ENCODE measurements at regions not wholly inside any gene's neighbourhood (a gene's known extent, or its start where the extent isn't known, plus 50 kb on each side); places are given as distances from the start of the nearest gene placed in this dataset.
"Not testable (repeated sequence)": the region's sequence is repeated elsewhere in the genome, so short reads cannot be mapped to it uniquely, and the experiment has no call there.

GRCh38 chr16:61540216-61540615, 496.0 kb downstream of the CDH8 start:
- DNase-seq: no peak
- no peak for TF ChIP-seq POLR2A (IDR thresholded peaks at IDR 0.05; ENCODE audit: low read length)

- DNase-seq: no peak
- no peak for TF ChIP-seq GATA1 (IDR thresholded peaks at IDR 0.05; ENCODE audit: low read depth, low read length)
- TF ChIP-seq POLR2A (IDR thresholded peaks at IDR 0.05; ENCODE audit: low read length): no peak
Measured at GRCh38 chr16:61530697-61531096, 505.5 kb downstream of the CDH8 start.

DNA sequence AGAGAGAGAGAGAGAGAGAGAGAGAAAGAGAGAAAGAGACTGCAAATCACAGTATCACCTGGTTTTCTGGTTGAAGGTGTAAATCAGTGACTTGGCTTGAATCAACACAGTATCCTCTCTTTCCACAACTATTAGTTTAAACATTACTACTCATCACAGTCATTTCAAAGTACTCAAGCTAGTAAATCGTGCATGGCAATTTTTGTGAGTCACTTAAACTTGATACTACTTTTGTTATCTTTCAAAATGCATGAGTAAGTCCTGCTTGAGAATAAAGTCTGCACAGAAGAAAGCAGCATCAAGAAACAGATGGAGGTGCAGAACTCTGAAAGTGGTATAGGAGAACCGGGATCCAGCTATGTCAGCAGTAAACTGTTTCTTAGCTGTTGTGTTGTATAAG, 535.4 kb downstream of the CDH8 start:
- no peak for DNase-seq
- no peak for TF ChIP-seq POLR2A (IDR thresholded peaks at IDR 0.05; ENCODE audit: low read length)
- no peak for TF ChIP-seq GATA1 (IDR thresholded peaks at IDR 0.05; ENCODE audit: low read depth, low read length)

GRCh38 chr16:61480250-61480649, 556.0 kb downstream of the CDH8 start:
- DNase-seq: no peak
- TF ChIP-seq GATA1 (IDR thresholded peaks at IDR 0.05; ENCODE audit: low read depth, low read length) (no peak), POLR2A (IDR thresholded peaks at IDR 0.05; ENCODE audit: low read length) (no peak)

- no peak for TF ChIP-seq GATA1 (IDR thresholded peaks at IDR 0.05; ENCODE audit: low read depth, low read length)
- no peak for TF ChIP-seq POLR2A (IDR thresholded peaks at IDR 0.05; ENCODE audit: low read length)
- no peak for DNase-seq
Measured at GRCh38 chr16:61471737-61472136, 564.5 kb downstream of the CDH8 start.

- no peak for TF ChIP-seq POLR2A (IDR thresholded peaks at IDR 0.05; ENCODE audit: low read length)
- no peak for TF ChIP-seq GATA1 (IDR thresholded peaks at IDR 0.05; ENCODE audit: low read depth, low read length)
- no peak for DNase-seq
Measured at GRCh38 chr16:61471023-61471422, 565.2 kb downstream of the CDH8 start.

DNA sequence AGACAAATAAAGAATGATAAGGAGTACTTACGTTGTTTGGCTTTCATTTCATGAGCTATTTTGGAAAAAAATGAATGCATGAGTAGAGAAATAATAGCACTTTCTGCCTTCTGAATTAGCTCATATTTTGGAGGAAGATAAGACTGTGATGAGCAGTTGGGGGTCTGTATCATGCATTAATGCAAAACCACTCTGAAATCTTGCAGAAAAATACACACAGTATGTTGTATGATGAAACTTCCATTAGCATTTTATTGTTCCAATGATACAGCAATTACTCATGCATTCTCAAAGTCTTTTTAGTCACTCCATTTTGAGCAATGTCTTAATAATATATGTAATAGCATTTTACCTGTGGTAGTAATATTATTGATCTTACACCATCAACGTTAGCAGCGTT, 571.0 kb downstream of the CDH8 start:
- TF ChIP-seq POLR2A (IDR thresholded peaks at IDR 0.05; ENCODE audit: low read length): no peak
- no peak for TF ChIP-seq GATA1 (IDR thresholded peaks at IDR 0.05; ENCODE audit: low read depth, low read length)
- no peak for DNase-seq

DNA sequence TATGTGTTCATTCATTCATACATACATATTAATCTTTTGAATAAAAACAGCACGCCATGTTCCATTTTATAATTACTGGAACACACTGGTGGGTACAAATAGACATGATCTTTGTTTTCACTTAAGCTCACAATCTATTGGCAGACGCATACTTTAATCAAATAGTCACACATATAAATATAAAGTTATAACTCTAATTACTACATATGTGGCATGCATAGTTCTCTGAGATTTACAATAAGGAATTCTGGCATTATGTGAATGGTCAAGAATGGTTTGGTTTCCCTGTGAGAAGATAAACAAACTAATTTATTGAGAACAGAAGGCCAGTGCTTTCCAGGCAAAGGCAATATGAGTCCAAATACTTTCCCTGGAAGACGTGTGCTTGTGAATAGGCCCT, 576.2 kb downstream of the CDH8 start:
- TF ChIP-seq GATA1 (IDR thresholded peaks at IDR 0.05; ENCODE audit: low read depth, low read length): no peak
- TF ChIP-seq POLR2A (IDR thresholded peaks at IDR 0.05; ENCODE audit: low read length): no peak
- DNase-seq: no peak

DNA sequence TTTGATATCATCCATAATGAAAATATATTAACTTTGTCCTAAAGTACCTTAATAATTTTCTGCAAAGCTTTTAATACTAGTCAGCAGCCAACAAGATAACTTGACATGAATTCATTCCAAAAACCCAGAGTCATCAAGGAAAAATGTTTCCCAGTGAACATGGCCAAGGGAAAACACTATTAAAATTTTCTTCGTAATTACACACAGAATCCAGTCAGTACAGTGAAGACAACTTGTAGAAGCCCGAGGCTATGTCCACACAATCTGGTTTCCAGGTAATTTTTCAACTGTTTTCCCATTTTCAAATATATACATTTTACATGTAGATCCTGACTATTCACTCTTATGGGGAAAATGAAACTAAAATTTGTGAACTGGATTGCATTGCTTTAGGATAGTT, 600.9 kb downstream of the CDH8 start:
- TF ChIP-seq GATA1 (IDR thresholded peaks at IDR 0.05; ENCODE audit: low read depth, low read length): no peak
- no peak for TF ChIP-seq POLR2A (IDR thresholded peaks at IDR 0.05; ENCODE audit: low read length)
- DNase-seq: no peak

- TF ChIP-seq POLR2A (IDR thresholded peaks at IDR 0.05; ENCODE audit: low read length) (no peak), GATA1 (IDR thresholded peaks at IDR 0.05; ENCODE audit: low read depth, low read length) (no peak)
- DNase-seq: no peak
Measured at GRCh38 chr16:61432421-61432820, 603.8 kb downstream of the CDH8 start.

DNA sequence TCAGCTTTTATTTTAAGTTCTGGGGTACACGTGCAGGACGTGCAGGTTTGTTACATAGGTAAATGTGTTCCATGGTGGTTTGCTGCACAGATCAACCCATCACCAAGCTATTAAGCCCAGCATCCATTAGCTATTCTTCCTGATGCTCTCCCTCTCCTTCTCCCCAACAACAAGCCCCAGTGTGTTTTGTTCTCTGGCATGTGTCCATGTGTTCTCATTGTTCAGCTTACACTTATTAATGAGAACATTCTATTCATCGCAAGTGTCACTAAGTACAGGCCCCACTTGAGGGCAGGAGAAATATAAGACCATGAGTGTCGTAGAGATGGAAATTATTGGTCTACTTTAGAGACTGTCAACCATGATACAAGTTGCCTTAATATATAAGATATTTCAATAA, 615.1 kb downstream of the CDH8 start:
- no peak for DNase-seq
- TF ChIP-seq POLR2A (IDR thresholded peaks at IDR 0.05; ENCODE audit: low read length): no peak
- TF ChIP-seq GATA1 (IDR thresholded peaks at IDR 0.05; ENCODE audit: low read depth, low read length): no peak

DNA sequence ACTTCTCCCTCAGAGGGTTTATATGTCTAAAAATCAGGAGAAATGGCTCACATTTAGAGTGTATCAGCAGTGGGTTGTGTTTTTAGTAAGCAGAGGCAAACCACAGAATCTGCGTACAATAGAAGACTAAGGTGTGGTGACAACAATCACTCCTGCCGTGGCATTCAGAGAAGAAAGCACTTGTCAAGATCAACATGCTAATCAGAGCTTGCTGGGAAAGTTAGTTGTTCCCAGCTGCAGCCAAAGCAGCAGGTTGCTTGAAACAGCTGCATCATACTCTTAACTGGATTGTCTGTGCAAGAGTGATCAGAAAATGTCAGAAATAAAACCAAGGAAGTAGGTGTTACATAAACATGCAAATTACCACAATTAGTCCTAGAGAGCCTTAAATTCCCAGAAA, 616.4 kb downstream of the CDH8 start:
- DNase-seq: no peak
- TF ChIP-seq POLR2A (IDR thresholded peaks at IDR 0.05; ENCODE audit: low read length): no peak
- TF ChIP-seq GATA1 (IDR thresholded peaks at IDR 0.05; ENCODE audit: low read depth, low read length): no peak

DNA sequence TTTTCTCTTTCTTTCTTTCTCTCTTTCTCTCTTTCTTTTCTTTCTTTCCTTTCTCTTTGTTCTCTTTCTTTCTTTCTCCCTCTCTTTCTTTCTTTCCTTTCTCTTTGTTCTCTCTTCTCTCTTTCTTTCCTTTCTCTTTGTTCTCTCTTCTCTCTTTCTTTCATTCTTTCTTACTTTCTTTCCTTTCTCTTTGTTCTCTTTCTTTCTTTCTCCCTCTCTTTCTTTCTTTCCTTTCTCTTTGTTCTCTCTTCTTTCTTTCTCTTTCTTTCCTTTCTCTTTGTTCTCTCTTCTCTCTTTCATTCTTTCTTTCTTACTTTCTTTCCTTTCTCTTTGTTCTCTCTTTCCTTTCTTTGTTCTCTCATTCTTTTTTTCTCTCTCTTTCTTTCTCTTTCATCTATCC, 617.4 kb downstream of the CDH8 start:
- DNase-seq: not testable (repeated sequence)

DNA sequence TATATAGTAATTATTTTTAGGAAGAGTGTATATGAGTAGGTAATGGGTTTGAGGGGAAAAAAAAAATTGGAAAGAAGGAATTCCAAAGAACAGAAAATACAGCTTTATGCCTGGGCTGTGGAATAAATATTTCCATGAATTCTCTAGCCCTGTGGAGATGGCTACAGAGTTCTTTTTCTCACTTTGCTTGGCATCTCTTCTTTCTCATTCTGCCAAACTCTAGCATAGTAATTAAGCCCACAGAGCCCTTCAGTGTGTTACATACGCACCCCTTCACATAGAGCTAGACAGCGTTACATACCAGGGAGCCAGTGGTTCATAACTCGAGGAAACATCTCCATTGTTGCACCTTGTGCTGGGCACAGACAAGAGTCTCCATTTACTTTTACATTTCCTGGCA, 621.1 kb downstream of the CDH8 start:
- DNase-seq: no peak
- TF ChIP-seq POLR2A (IDR thresholded peaks at IDR 0.05; ENCODE audit: low read length) (no peak), GATA1 (IDR thresholded peaks at IDR 0.05; ENCODE audit: low read depth, low read length) (no peak)

GRCh38 chr16:61413021-61413420, 623.2 kb downstream of the CDH8 start:
- TF ChIP-seq POLR2A (IDR thresholded peaks at IDR 0.05; ENCODE audit: low read length) (no peak), GATA1 (IDR thresholded peaks at IDR 0.05; ENCODE audit: low read depth, low read length) (no peak)
- DNase-seq: no peak

DNA sequence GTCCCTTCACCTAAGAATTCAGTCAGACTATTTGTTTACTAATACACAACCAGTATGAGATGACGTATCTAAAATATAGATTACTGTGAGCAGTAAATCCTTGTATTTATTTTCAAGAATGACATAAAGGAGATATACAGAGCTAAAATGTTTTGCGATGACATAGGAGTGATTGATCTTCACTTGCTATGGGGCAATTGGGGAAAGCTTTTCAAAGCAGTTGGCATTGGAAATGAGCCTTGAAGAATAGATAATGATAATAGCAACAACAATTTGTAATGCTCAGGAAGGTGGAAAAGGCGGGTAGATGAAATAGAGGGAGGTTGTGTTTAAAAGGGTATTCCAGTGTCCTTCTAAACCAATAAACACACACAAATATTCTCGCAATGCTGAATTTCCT, 623.7 kb downstream of the CDH8 start:
- no peak for DNase-seq
- TF ChIP-seq GATA1 (IDR thresholded peaks at IDR 0.05; ENCODE audit: low read depth, low read length): no peak
- TF ChIP-seq POLR2A (IDR thresholded peaks at IDR 0.05; ENCODE audit: low read length): no peak
